Astrocyte (in vitro differentiated cells and primary cell): ENCODE measurements at regions not wholly inside any gene's neighbourhood (a gene's known extent, or its start where the extent isn't known, plus 50 kb on each side); places are given as distances from the start of the nearest gene placed in this dataset.

Experiments
- DNase-seq: peaks from one replicate; pipeline ENCODE4 v3.0.0-alpha.2; 2010; ENCODE audit warnings: low read depth
- FAIRE-seq: peaks from 2 replicates; lab custom pipeline; 2011; peaks lifted over from hg19 to GRCh38; lab: Jason Lieb, UNC
- H2AFZ ChIP-seq: 2 replicates; pipeline ENCODE4 v1.6.0; 2012; ENCODE audit warnings: low read depth, low read length, inconsistent platforms
- H3K27ac ChIP-seq: 2 replicates; pipeline ENCODE4 v1.5.1; 2011; ENCODE audit warnings: low read depth, low read length, inconsistent platforms
- H3K27me3 ChIP-seq: 2 replicates; pipeline ENCODE4 v1.6.0; 2011; ENCODE audit warnings: low read length, inconsistent platforms; ENCODE audit not compliant: insufficient read depth
- H3K36me3 ChIP-seq: 2 replicates; pipeline ENCODE4 v1.5.1; 2011; ENCODE audit warnings: low read length, inconsistent platforms; ENCODE audit not compliant: insufficient read depth
- H3K4me1 ChIP-seq: 2 replicates; pipeline ENCODE4 v1.5.1; 2011; ENCODE audit warnings: low read length, inconsistent platforms; ENCODE audit not compliant: insufficient read depth
- H3K4me2 ChIP-seq: 2 replicates; pipeline ENCODE4 v1.6.0; 2012; ENCODE audit warnings: low read length, inconsistent platforms
- H3K4me3 ChIP-seq: 2 replicates; pipeline ENCODE4 v1.5.1; 2011; ENCODE audit warnings: low read depth, mild to moderate bottlenecking, low read length, inconsistent platforms; ENCODE audit not compliant: insufficient read depth
- H3K79me2 ChIP-seq: 2 replicates; pipeline ENCODE4 v1.6.0; 2012; ENCODE audit warnings: mild to moderate bottlenecking, low read length, inconsistent platforms; ENCODE audit not compliant: insufficient read depth
- H3K9ac ChIP-seq: 2 replicates; pipeline ENCODE4 v1.6.0; 2012; ENCODE audit warnings: mild to moderate bottlenecking, low read length, inconsistent platforms
- H3K9me3 ChIP-seq: 2 replicates; pipeline ENCODE4 v1.5.1; 2012; ENCODE audit warnings: low read depth, mild to moderate bottlenecking, low read length, inconsistent platforms; ENCODE audit not compliant: insufficient read depth
- H4K20me1 ChIP-seq: 2 replicates; pipeline ENCODE4 v1.6.0; 2012; ENCODE audit warnings: low read length, inconsistent platforms; ENCODE audit not compliant: insufficient read depth
- H3K27ac Mint-ChIP-seq: one replicate; pipeline ENCODE4 v1.8.0; 2021; ENCODE audit warnings: mild to moderate bottlenecking, mixed read lengths; ENCODE audit not compliant: unreplicated experiment
- H3K27me3 Mint-ChIP-seq: one replicate; pipeline ENCODE4 v1.8.0; 2021; ENCODE audit warnings: low read depth, mixed read lengths; ENCODE audit not compliant: unreplicated experiment
- H3K36me3 Mint-ChIP-seq: one replicate; pipeline ENCODE4 v1.8.0; 2021; ENCODE audit warnings: low read depth, mixed read lengths; ENCODE audit not compliant: unreplicated experiment
- H3K4me1 Mint-ChIP-seq: one replicate; pipeline ENCODE4 v1.8.0; 2021; ENCODE audit warnings: low read depth, mixed read lengths; ENCODE audit not compliant: unreplicated experiment
- H3K4me3 Mint-ChIP-seq: one replicate; pipeline ENCODE4 v1.8.0; 2021; ENCODE audit warnings: mild to moderate bottlenecking, moderate library complexity, mixed read lengths; ENCODE audit not compliant: unreplicated experiment
- H3K9me3 Mint-ChIP-seq: one replicate; pipeline ENCODE4 v1.8.0; 2021; ENCODE audit warnings: mild to moderate bottlenecking, mixed read lengths; ENCODE audit not compliant: unreplicated experiment
- EZH2 ChIP-seq: IDR thresholded peaks from 2 replicates; pipeline ENCODE4 v1.6.1; 2012; ENCODE audit warnings: mild to moderate bottlenecking, low read length, inconsistent platforms; ENCODE audit not compliant: insufficient read depth
- TF ChIP-seq, protein P1 (sequence below): IDR thresholded peaks from 2 replicates; pipeline ENCODE4 v1.5.1; 2011; ENCODE audit warnings: low read depth, mild to moderate bottlenecking, inconsistent platforms, low read length, moderate library complexity; ENCODE audit not compliant: insufficient read depth

DNA sequence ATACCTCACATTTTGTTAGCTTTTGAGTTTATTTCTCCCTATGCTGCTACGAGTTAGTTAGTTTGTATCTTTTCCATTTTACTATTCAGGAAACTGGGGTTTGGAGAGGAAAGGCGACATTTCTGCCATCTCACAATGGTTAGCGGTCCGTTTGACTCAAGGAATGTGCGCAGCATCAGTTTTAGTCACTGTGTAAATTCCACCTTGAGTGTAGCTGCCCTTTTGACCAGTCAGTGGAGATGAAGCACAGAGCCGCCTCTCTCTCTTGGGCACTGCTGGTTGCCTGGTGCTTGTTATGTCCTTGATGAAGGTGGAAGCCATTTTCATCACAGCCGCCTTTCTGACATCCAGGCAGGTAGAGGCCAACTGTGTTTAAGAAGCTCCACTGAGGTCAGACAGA, 185.5 kb downstream of the SCP2D1 start:
- Histone ChIP-seq H3K9me3 (no peaks in the 10 kb centered on the region), H3K27me3 (no peaks in the 10 kb centered on the region), H3K36me3 (no peaks in the 10 kb centered on the region), H3K27ac (no peak overlapping the region), H3K79me2 (no peaks in the 10 kb centered on the region), H3K9ac (no peak overlapping the region), H4K20me1 (no peaks in the 10 kb centered on the region), H2AFZ (no peak overlapping the region), H3K4me2 (no peak overlapping the region), H3K4me3 (no peak overlapping the region), H3K4me1 (no peaks in the 10 kb centered on the region)
- DNase-seq (no peak), FAIRE-seq (no peak)
- TF ChIP-seq EZH2, result no peak
- TF ChIP-seq, protein P1, sequence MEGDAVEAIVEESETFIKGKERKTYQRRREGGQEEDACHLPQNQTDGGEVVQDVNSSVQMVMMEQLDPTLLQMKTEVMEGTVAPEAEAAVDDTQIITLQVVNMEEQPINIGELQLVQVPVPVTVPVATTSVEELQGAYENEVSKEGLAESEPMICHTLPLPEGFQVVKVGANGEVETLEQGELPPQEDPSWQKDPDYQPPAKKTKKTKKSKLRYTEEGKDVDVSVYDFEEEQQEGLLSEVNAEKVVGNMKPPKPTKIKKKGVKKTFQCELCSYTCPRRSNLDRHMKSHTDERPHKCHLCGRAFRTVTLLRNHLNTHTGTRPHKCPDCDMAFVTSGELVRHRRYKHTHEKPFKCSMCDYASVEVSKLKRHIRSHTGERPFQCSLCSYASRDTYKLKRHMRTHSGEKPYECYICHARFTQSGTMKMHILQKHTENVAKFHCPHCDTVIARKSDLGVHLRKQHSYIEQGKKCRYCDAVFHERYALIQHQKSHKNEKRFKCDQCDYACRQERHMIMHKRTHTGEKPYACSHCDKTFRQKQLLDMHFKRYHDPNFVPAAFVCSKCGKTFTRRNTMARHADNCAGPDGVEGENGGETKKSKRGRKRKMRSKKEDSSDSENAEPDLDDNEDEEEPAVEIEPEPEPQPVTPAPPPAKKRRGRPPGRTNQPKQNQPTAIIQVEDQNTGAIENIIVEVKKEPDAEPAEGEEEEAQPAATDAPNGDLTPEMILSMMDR, result no peak
- Mint-ChIP-seq H3K4me3 (no peak overlapping the region), H3K36me3 (no peaks in the 10 kb centered on the region), H3K27me3 (no peaks in the 10 kb centered on the region), H3K4me1 (no peaks in the 10 kb centered on the region), H3K27ac (no peak overlapping the region), H3K9me3 (peaks cover 12% of the 10 kb centered on the region)

DNA sequence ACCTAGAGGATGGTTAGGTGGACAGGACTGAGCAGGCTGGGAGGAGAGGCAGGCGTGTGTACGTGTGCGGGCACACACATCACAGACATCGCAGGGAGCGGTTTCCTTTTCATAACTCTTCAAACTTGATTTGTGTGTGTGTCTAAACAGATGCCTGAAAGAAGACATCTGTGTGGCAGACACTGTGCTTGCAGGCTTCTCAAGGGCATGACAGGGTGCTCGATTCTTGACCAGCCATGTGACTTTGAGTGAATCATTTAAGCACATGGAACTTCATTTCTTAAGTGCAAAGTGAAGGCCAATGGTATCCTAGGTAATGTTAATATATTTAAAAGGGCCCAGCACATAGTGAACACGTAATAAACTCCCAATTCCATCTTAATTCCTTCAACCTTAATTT, 186.5 kb downstream of the SCP2D1 start:
- Mint-ChIP-seq H3K27ac (no peak overlapping the region), H3K4me3 (no peak overlapping the region), H3K27me3 (peaks cover 6% of the 10 kb centered on the region), H3K36me3 (no peaks in the 10 kb centered on the region), H3K4me1 (no peaks in the 10 kb centered on the region), H3K9me3 (peaks cover 7% of the 10 kb centered on the region)
- H3K4me3 ChIP-seq, result no peak overlapping the region
- TF ChIP-seq, protein P1, result no peak
- TF ChIP-seq EZH2, result no peak
- no peaks in the 10 kb centered on the region for H3K79me2 ChIP-seq
- H3K36me3 ChIP-seq, result no peaks in the 10 kb centered on the region
- H3K4me1 ChIP-seq, result no peaks in the 10 kb centered on the region
- H3K9ac ChIP-seq, result no peak overlapping the region
- H3K9me3 ChIP-seq, result no peaks in the 10 kb centered on the region
- DNase-seq, result no peak
- H2AFZ ChIP-seq, result no peak overlapping the region
- H3K27me3 ChIP-seq, result no peaks in the 10 kb centered on the region
- no peak overlapping the region for H3K27ac ChIP-seq
- H4K20me1 ChIP-seq, result no peaks in the 10 kb centered on the region
- H3K4me2 ChIP-seq, result no peak overlapping the region
- FAIRE-seq, result no peak

DNA sequence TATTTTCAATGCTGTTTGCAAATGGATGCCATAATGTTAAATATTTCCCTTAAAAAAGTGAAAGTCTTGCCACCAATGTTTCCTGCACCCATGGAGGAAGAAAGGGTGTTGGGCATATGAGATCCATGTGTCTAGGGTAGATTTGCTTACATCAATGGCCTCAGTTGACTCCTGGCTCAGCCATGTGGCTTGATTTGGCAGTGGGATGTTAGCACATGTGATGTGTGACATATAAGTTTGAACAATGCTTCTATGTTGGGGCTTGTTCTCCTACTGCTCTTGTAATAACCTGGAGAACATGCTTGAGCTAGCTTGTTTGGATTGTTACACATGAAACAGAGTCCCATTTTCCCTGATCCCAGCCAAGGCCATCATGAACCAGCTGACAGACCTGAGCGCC, 187.6 kb downstream of the SCP2D1 start:
- no peak overlapping the region for H3K4me2 ChIP-seq
- H3K4me3 Mint-ChIP-seq, result no peak overlapping the region
- H3K27ac Mint-ChIP-seq, result no peak overlapping the region
- H3K4me1 Mint-ChIP-seq, result no peaks in the 10 kb centered on the region
- H3K4me1 ChIP-seq, result no peaks in the 10 kb centered on the region
- H2AFZ ChIP-seq, result no peak overlapping the region
- no peaks in the 10 kb centered on the region for H3K79me2 ChIP-seq
- peaks cover 4% of the 10 kb centered on the region for H3K9me3 Mint-ChIP-seq
- H3K9ac ChIP-seq, result no peak overlapping the region
- H3K36me3 Mint-ChIP-seq, result no peaks in the 10 kb centered on the region
- H3K27me3 ChIP-seq, result no peaks in the 10 kb centered on the region
- peaks cover 6% of the 10 kb centered on the region for H3K27me3 Mint-ChIP-seq
- TF ChIP-seq, protein P1, result no peak
- no peak for TF ChIP-seq EZH2
- FAIRE-seq (no peak), DNase-seq (no peak)
- H3K27ac ChIP-seq, result no peak overlapping the region
- no peaks in the 10 kb centered on the region for H3K36me3 ChIP-seq
- no peak overlapping the region for H3K4me3 ChIP-seq
- H3K9me3 ChIP-seq, result peaks cover 3% of the 10 kb centered on the region
- H4K20me1 ChIP-seq, result no peaks in the 10 kb centered on the region
